ENCODE measurements at regions not wholly inside any gene's neighbourhood (a gene's known extent, or its start where the extent isn't known, plus 50 kb on each side); places are given as distances from the start of the nearest gene placed in this dataset.

- no peaks in the 10 kb centered on the region for H3K36me3 ChIP-seq (ENCODE audit: control insufficient read depth, insufficient read depth, low read length)
- DNase-seq = no peak
- H3K9me3 ChIP-seq (ENCODE audit: control insufficient read depth, low read length) = no peaks in the 10 kb centered on the region
- no peaks in the 10 kb centered on the region for H3K27me3 ChIP-seq (replicated peaks; ENCODE audit: control insufficient read depth, insufficient read depth, low read length, poor library complexity, severe bottlenecking)
- H3K4me3 ChIP-seq (ENCODE audit: insufficient read depth, low read depth, low read length, poor library complexity, severe bottlenecking) = no peak overlapping the region
- no peak overlapping the region for H3K27ac ChIP-seq (ENCODE audit: insufficient read depth, low read length, poor library complexity, severe bottlenecking)
- no peaks in the 10 kb centered on the region for H3K4me1 ChIP-seq (ENCODE audit: control insufficient read depth, insufficient read depth, low read length, poor library complexity, severe bottlenecking)
These were observed 134.2 kb upstream of the LRFN2 start for GRCh38 chr6:40721271-40721952.

GRCh38 chr6:40720375-40720748, 133.2 kb upstream of the LRFN2 start:
- Histone ChIP-seq H3K4me1 (ENCODE audit: control insufficient read depth, insufficient read depth, low read length, poor library complexity, severe bottlenecking) (no peaks in the 10 kb centered on the region), H3K4me3 (ENCODE audit: insufficient read depth, low read depth, low read length, poor library complexity, severe bottlenecking) (no peak overlapping the region), H3K27me3 (replicated peaks; ENCODE audit: control insufficient read depth, insufficient read depth, low read length, poor library complexity, severe bottlenecking) (no peaks in the 10 kb centered on the region), H3K9me3 (ENCODE audit: control insufficient read depth, low read length) (no peaks in the 10 kb centered on the region), H3K36me3 (ENCODE audit: control insufficient read depth, insufficient read depth, low read length) (no peaks in the 10 kb centered on the region), H3K27ac (ENCODE audit: insufficient read depth, low read length, poor library complexity, severe bottlenecking) (no peak overlapping the region)
- no peak for DNase-seq

- Histone ChIP-seq H3K27ac (ENCODE audit: insufficient read depth, low read length, poor library complexity, severe bottlenecking) (no peak overlapping the region), H3K27me3 (replicated peaks; ENCODE audit: control insufficient read depth, insufficient read depth, low read length, poor library complexity, severe bottlenecking) (no peaks in the 10 kb centered on the region), H3K36me3 (ENCODE audit: control insufficient read depth, insufficient read depth, low read length) (no peaks in the 10 kb centered on the region), H3K9me3 (ENCODE audit: control insufficient read depth, low read length) (no peaks in the 10 kb centered on the region), H3K4me3 (ENCODE audit: insufficient read depth, low read depth, low read length, poor library complexity, severe bottlenecking) (no peak overlapping the region), H3K4me1 (ENCODE audit: control insufficient read depth, insufficient read depth, low read length, poor library complexity, severe bottlenecking) (no peaks in the 10 kb centered on the region)
- no peak for DNase-seq
These were observed 132.7 kb upstream of the LRFN2 start for GRCh38 chr6:40719671-40720374.

- H3K36me3 ChIP-seq (ENCODE audit: control insufficient read depth, insufficient read depth, low read length) = no peaks in the 10 kb centered on the region
- no peak for DNase-seq
- no peak overlapping the region for H3K27ac ChIP-seq (ENCODE audit: insufficient read depth, low read length, poor library complexity, severe bottlenecking)
- no peaks in the 10 kb centered on the region for H3K9me3 ChIP-seq (ENCODE audit: control insufficient read depth, low read length)
- no peaks in the 10 kb centered on the region for H3K27me3 ChIP-seq (replicated peaks; ENCODE audit: control insufficient read depth, insufficient read depth, low read length, poor library complexity, severe bottlenecking)
- no peak overlapping the region for H3K4me3 ChIP-seq (ENCODE audit: insufficient read depth, low read depth, low read length, poor library complexity, severe bottlenecking)
- H3K4me1 ChIP-seq (ENCODE audit: control insufficient read depth, insufficient read depth, low read length, poor library complexity, severe bottlenecking) = no peaks in the 10 kb centered on the region
These were observed 131.2 kb upstream of the LRFN2 start for GRCh38 chr6:40718401-40718800.

GRCh38 chr6:40717411-40718057, 130.4 kb upstream of the LRFN2 start:
- Histone ChIP-seq H3K36me3 (ENCODE audit: control insufficient read depth, insufficient read depth, low read length) (no peaks in the 10 kb centered on the region), H3K27me3 (replicated peaks; ENCODE audit: control insufficient read depth, insufficient read depth, low read length, poor library complexity, severe bottlenecking) (no peaks in the 10 kb centered on the region), H3K4me1 (ENCODE audit: control insufficient read depth, insufficient read depth, low read length, poor library complexity, severe bottlenecking) (no peaks in the 10 kb centered on the region), H3K4me3 (ENCODE audit: insufficient read depth, low read depth, low read length, poor library complexity, severe bottlenecking) (no peak overlapping the region), H3K9me3 (ENCODE audit: control insufficient read depth, low read length) (no peaks in the 10 kb centered on the region), H3K27ac (ENCODE audit: insufficient read depth, low read length, poor library complexity, severe bottlenecking) (no peak overlapping the region)
- no peak for DNase-seq

GRCh38 chr6:40715570-40716403, 128.6 kb upstream of the LRFN2 start:
- no peak for DNase-seq
- Histone ChIP-seq H3K27ac (ENCODE audit: insufficient read depth, low read length, poor library complexity, severe bottlenecking) (no peak overlapping the region), H3K9me3 (ENCODE audit: control insufficient read depth, low read length) (no peaks in the 10 kb centered on the region), H3K36me3 (ENCODE audit: control insufficient read depth, insufficient read depth, low read length) (no peaks in the 10 kb centered on the region), H3K27me3 (replicated peaks; ENCODE audit: control insufficient read depth, insufficient read depth, low read length, poor library complexity, severe bottlenecking) (no peaks in the 10 kb centered on the region), H3K4me1 (ENCODE audit: control insufficient read depth, insufficient read depth, low read length, poor library complexity, severe bottlenecking) (no peaks in the 10 kb centered on the region), H3K4me3 (ENCODE audit: insufficient read depth, low read depth, low read length, poor library complexity, severe bottlenecking) (no peak overlapping the region)

- Histone ChIP-seq H3K9me3 (ENCODE audit: control insufficient read depth, low read length) (no peaks in the 10 kb centered on the region), H3K4me1 (ENCODE audit: control insufficient read depth, insufficient read depth, low read length, poor library complexity, severe bottlenecking) (no peaks in the 10 kb centered on the region), H3K27ac (ENCODE audit: insufficient read depth, low read length, poor library complexity, severe bottlenecking) (no peak overlapping the region), H3K27me3 (replicated peaks; ENCODE audit: control insufficient read depth, insufficient read depth, low read length, poor library complexity, severe bottlenecking) (no peaks in the 10 kb centered on the region), H3K4me3 (ENCODE audit: insufficient read depth, low read depth, low read length, poor library complexity, severe bottlenecking) (no peak overlapping the region), H3K36me3 (ENCODE audit: control insufficient read depth, insufficient read depth, low read length) (no peaks in the 10 kb centered on the region)
- no peak for DNase-seq
These were observed 127.7 kb upstream of the LRFN2 start for GRCh38 chr6:40714576-40715564.

- no peak for DNase-seq
- Histone ChIP-seq H3K9me3 (ENCODE audit: control insufficient read depth, low read length) (no peaks in the 10 kb centered on the region), H3K36me3 (ENCODE audit: control insufficient read depth, insufficient read depth, low read length) (no peaks in the 10 kb centered on the region), H3K27me3 (replicated peaks; ENCODE audit: control insufficient read depth, insufficient read depth, low read length, poor library complexity, severe bottlenecking) (no peaks in the 10 kb centered on the region), H3K27ac (ENCODE audit: insufficient read depth, low read length, poor library complexity, severe bottlenecking) (no peak overlapping the region), H3K4me1 (ENCODE audit: control insufficient read depth, insufficient read depth, low read length, poor library complexity, severe bottlenecking) (no peaks in the 10 kb centered on the region), H3K4me3 (ENCODE audit: insufficient read depth, low read depth, low read length, poor library complexity, severe bottlenecking) (no peak overlapping the region)
These were observed 127.0 kb upstream of the LRFN2 start for GRCh38 chr6:40714143-40714542.
